ENCODE measurements at regions not wholly inside any gene's neighbourhood (a gene's known extent, or its start where the extent isn't known, plus 50 kb on each side); places are given as distances from the start of the nearest gene placed in this dataset.

- Histone ChIP-seq H3K4me2 (ENCODE audit: low read depth, low read length) (no peak overlapping the region), H2AFZ (ENCODE audit: low read length) (no peak overlapping the region), H3K27me3 (replicated peaks; ENCODE audit: insufficient read depth, low read length) (no peaks in the 10 kb centered on the region), H3K4me3 (ENCODE audit: low read length) (no peak overlapping the region), H4K20me1 (ENCODE audit: insufficient read depth, low read length) (no peaks in the 10 kb centered on the region), H3K9me2 (replicated peaks; ENCODE audit: insufficient read depth, low read length) (no peaks in the 10 kb centered on the region), H3K9me3 (replicated peaks; ENCODE audit: insufficient read depth, low read length) (no peaks in the 10 kb centered on the region), H3K36me3 (replicated peaks; ENCODE audit: insufficient read depth, low read length) (no peaks in the 10 kb centered on the region), H3K79me2 (ENCODE audit: low read length) (no peaks in the 10 kb centered on the region), H3K9ac (ENCODE audit: low read length) (no peak overlapping the region), H3K27ac (ENCODE audit: low read length) (no peak overlapping the region), H3F3A (ENCODE audit: insufficient read depth, low read length) (no peaks in the 10 kb centered on the region), H3K4me1 (ENCODE audit: low read length) (no peaks in the 10 kb centered on the region)
- TF ChIP-seq EZH2phosphoT487 (IDR thresholded peaks at IDR 0.05; ENCODE audit: low read length) (no peak), EZH2 (optimal IDR thresholded peaks at IDR 0.05; ENCODE audit: low read depth, low read length) (no peak), CTCF (IDR thresholded peaks at IDR 0.05; ENCODE audit: low read length) (no peak)
- no peak for DNase-seq
These were observed 86.0 kb downstream of the RFLNA start for GRCh38 chr12:124380796-124381455.

GRCh38 chr12:124379938-124380754 is 85.3 kb downstream of the RFLNA start:
- no peaks in the 10 kb centered on the region for H3K27me3 ChIP-seq (replicated peaks; ENCODE audit: insufficient read depth, low read length)
- no peaks in the 10 kb centered on the region for H3K4me1 ChIP-seq (ENCODE audit: low read length)
- H3K4me3 ChIP-seq (ENCODE audit: low read length): no peak overlapping the region
- no peak overlapping the region for H3K4me2 ChIP-seq (ENCODE audit: low read depth, low read length)
- no peaks in the 10 kb centered on the region for H3F3A ChIP-seq (ENCODE audit: insufficient read depth, low read length)
- no peak overlapping the region for H3K27ac ChIP-seq (ENCODE audit: low read length)
- no peak overlapping the region for H2AFZ ChIP-seq (ENCODE audit: low read length)
- DNase-seq: no peak
- no peaks in the 10 kb centered on the region for H3K36me3 ChIP-seq (replicated peaks; ENCODE audit: insufficient read depth, low read length)
- H3K9me3 ChIP-seq (replicated peaks; ENCODE audit: insufficient read depth, low read length): no peaks in the 10 kb centered on the region
- no peaks in the 10 kb centered on the region for H3K9me2 ChIP-seq (replicated peaks; ENCODE audit: insufficient read depth, low read length)
- H3K79me2 ChIP-seq (ENCODE audit: low read length): no peaks in the 10 kb centered on the region
- H4K20me1 ChIP-seq (ENCODE audit: insufficient read depth, low read length): no peaks in the 10 kb centered on the region
- TF ChIP-seq CTCF (IDR thresholded peaks at IDR 0.05; ENCODE audit: low read length): no peak
- no peak for TF ChIP-seq EZH2 (optimal IDR thresholded peaks at IDR 0.05; ENCODE audit: low read depth, low read length)
- TF ChIP-seq EZH2phosphoT487 (IDR thresholded peaks at IDR 0.05; ENCODE audit: low read length): no peak
- no peak overlapping the region for H3K9ac ChIP-seq (ENCODE audit: low read length)

GRCh38 chr12:124379379-124379937 is 84.6 kb downstream of the RFLNA start:
- Histone ChIP-seq H3K27me3 (replicated peaks; ENCODE audit: insufficient read depth, low read length) (no peaks in the 10 kb centered on the region), H3K27ac (ENCODE audit: low read length) (no peak overlapping the region), H3K36me3 (replicated peaks; ENCODE audit: insufficient read depth, low read length) (no peaks in the 10 kb centered on the region), H3F3A (ENCODE audit: insufficient read depth, low read length) (no peaks in the 10 kb centered on the region), H3K9me2 (replicated peaks; ENCODE audit: insufficient read depth, low read length) (no peaks in the 10 kb centered on the region), H3K4me1 (ENCODE audit: low read length) (no peaks in the 10 kb centered on the region), H3K9me3 (replicated peaks; ENCODE audit: insufficient read depth, low read length) (no peaks in the 10 kb centered on the region), H3K9ac (ENCODE audit: low read length) (no peak overlapping the region), H2AFZ (ENCODE audit: low read length) (no peak overlapping the region), H3K4me2 (ENCODE audit: low read depth, low read length) (no peak overlapping the region), H3K79me2 (ENCODE audit: low read length) (no peaks in the 10 kb centered on the region), H4K20me1 (ENCODE audit: insufficient read depth, low read length) (no peaks in the 10 kb centered on the region), H3K4me3 (ENCODE audit: low read length) (no peak overlapping the region)
- no peak for TF ChIP-seq EZH2 (optimal IDR thresholded peaks at IDR 0.05; ENCODE audit: low read depth, low read length)
- TF ChIP-seq EZH2phosphoT487 (IDR thresholded peaks at IDR 0.05; ENCODE audit: low read length): no peak
- TF ChIP-seq CTCF (IDR thresholded peaks at IDR 0.05; ENCODE audit: low read length): no peak
- no peak for DNase-seq
